AG09309 (cell line): ENCODE measurements at regions not wholly inside any gene's neighbourhood (a gene's known extent, or its start where the extent isn't known, plus 50 kb on each side); places are given as distances from the start of the nearest gene placed in this dataset.
"Not testable (repeated sequence)": the region's sequence is repeated elsewhere in the genome, so short reads cannot be mapped to it uniquely, and the experiment has no call there.

Source experiments
- DNase-seq: peaks from one replicate; pipeline ENCODE4 v3.0.0-alpha.2; 2010; ENCODE audit warnings: low read depth
- H3K4me3 ChIP-seq: 2 replicates; pipeline ENCODE4 v1.5.1; 2011; ENCODE audit warnings: mild to moderate bottlenecking, low read depth, low read length, moderate library complexity; ENCODE audit not compliant: control insufficient read depth
- CTCF ChIP-seq: IDR thresholded peaks from 2 replicates; pipeline ENCODE4 v1.5.1; 2011; ENCODE audit warnings: mild to moderate bottlenecking, low read depth, low read length, inconsistent platforms; ENCODE audit not compliant: insufficient read depth, control insufficient read depth; ENCODE audit errors: missing control alignments

DNA sequence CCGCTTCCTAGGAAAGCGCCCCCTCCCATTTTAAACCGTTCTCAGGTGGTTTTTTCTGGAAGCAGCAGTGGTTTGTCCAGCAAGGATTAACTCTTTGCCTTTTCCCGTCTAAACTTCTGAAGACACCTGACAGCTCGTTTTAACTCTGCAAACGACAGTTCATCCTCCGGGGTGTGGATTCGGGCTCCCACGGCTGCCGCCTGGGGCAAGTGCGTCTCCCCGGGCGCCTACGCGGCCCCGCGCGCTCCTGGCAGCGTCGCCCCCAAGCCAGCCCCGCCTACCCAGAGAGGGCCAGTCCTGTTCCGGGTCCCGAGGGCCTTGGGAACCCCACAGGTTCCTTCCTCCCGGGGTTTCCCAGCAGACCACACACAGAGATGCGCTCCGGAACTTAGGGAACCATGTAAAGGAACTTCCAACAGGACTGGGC is 54.4 kb downstream of the PRR18 start:
- no peak for TF ChIP-seq CTCF
- H3K4me3 ChIP-seq, result no peak overlapping the region
- DNase-seq, result no peak

GRCh38 chr6:166253281-166253681 is 54.9 kb downstream of the PRR18 start:
- TF ChIP-seq CTCF, result no peak
- no peak overlapping the region for H3K4me3 ChIP-seq
- no peak for DNase-seq

DNA sequence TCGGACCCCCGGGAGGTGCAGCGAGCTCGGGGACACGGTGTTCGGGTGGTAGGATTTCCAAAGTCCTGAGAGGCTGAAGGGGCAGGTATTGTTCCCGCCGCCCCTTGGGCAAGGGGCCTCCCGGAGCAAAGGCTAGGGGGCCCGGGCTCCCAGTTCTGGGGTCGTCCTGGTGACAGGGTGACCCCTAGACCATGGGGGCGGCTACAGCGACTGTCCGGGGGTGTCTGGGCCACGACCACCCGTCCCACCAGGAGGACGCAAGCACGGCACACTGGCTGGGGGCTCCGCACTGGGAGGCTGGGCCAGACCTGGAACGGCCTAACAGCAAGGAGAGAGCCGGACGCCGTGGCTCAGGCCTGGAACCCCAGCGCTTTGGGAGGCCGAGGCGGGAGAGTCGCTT is 55.6 kb downstream of the PRR18 start:
- no peak for TF ChIP-seq CTCF
- DNase-seq, result no peak
- no peak overlapping the region for H3K4me3 ChIP-seq

DNA sequence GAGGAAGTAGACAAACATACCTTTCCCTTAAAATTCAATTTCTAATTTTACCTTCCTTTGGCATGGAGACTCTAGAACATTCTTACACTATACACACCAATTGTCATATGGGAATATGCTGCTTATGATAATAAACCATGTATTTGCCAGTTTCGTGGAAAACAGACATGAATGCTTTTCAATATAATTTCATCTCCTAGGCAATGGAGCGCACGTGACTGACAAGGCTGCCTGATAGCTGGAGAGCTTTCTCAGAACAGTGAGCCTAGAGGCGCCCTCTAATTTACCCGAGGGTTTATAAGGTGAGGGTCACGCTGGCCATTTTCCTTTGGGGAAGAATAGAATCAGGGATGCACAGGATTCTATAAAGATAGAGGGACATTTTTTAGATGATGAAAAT is 56.5 kb downstream of the PRR18 start:
- TF ChIP-seq CTCF, result no peak
- no peak for DNase-seq
- H3K4me3 ChIP-seq, result no peak overlapping the region

DNA sequence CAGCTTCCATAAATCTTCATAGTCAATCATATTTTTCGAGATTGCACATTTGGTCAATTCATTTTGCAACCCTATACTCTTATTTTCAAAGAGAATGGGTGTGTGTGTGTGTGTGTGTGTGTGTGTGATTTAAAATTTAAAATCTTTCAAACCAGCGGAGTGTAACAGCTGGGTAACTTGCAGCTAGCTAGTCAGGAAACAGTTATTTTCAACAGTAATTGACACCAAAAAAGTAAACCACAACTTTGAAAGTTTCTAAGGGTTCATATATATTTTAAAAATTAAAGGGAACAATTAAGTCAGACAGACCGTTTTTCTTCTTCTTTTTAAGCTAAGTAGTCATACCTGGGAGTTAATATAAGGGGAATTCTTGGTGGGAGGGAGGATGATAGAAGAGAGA is 57.0 kb downstream of the PRR18 start:
- no peak overlapping the region for H3K4me3 ChIP-seq
- TF ChIP-seq CTCF, result no peak
- DNase-seq, result no peak

DNA sequence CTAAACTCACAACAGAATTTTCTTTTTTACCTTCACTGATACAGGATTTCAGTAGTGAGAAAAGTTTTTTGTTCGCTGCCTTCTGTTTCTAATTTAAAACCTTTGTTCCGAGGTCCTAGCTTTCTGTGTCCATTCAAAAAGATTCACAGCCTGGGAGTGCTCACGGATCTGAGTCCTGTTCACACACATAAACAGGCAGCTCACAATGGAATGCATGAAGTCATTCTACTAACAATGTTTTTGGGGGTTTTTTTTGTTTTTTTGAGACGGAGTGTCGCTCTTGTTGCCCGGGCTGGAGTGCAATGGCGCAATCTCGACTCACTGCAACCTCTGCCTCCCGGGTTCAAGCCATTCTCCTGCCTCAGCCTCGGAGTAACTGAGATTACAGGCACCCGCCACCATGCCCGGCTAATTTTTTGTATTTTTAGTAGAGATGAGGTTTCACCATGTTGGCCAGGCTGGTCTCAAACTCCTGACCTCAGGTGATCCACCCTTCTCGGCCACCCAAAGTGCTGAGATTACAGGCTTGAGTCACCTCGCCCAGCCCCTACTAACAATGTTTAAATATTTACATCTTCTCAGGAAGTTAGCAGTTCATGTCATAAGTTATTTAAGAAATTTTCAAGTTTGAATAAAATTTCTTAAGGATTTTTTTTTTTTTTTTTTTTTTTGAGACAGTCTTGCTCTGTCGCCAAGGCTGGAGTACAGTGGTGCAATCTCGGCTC is 59.0 kb downstream of the PRR18 start:
- H3K4me3 ChIP-seq, DNase-seq: not testable (repeated sequence)

DNA sequence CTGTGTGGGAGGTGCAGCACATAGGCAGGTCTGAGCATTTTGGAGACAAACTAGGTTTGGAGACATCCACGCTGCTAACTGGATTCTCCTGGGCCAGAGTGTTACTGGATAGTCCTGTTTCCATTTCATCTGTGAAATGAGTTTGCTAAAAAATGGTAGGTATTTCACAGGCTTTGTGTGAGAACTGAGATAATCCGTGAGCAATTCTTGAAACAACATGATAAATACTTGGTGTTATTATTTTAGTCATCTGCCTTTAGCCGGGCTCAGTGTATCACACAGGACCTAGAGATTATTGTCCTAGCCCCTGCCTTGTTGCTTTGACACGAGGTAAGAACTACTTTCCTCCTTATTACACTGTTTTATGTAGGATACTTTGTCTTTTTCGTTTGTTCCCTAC is 63.0 kb downstream of the PRR18 start:
- no peak for DNase-seq
- TF ChIP-seq CTCF, result no peak
- H3K4me3 ChIP-seq, result no peak overlapping the region
